A204.1 (cell line): ENCODE measurements at regions not wholly inside any gene's neighbourhood (a gene's known extent, or its start where the extent isn't known, plus 50 kb on each side); places are given as distances from the start of the nearest gene placed in this dataset.
"Not testable (repeated sequence)": the region's sequence is repeated elsewhere in the genome, so short reads cannot be mapped to it uniquely, and the experiment has no call there.

ENCODE experiments used
- FAIRE-seq: peaks from 2 replicates; lab custom pipeline; 2012; peaks lifted over from hg19 to GRCh38; lab: Jason Lieb, UNC

DNA sequence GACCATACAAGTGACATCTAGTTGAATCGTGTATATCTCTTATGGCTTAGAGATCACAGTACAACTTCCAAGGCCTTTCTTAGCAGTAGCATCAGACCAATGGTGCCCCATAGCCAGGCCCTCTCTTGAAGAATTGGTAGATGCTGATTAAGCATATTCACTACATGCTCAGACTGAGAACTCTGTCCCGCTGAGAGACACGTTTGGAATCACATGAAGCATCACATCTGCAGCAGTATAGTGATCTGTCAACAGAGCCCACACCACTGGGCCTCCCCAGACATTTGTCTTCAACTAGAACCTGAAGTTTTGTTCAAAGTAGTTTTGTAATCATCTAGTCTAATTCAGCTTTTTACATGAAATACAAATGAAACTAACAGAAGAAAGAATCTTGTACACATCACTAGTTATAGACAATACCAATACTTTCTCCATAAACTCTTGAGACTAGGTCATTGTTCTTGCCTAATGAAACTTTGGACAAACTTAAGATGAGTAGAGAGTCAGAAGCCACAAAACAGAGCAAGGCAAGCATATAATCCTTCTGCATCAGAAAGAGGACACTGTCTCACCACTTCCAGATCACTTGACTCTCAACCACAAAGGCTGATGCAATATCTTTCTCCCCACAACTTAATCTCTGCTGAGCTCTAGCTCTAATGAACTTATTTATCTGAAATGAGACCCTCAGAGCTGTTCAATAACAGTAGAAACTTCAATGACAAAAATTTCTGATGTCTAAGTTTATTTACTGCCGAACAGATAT is 182.7 kb downstream of the TBX18 start:
- FAIRE-seq, result no peak

DNA sequence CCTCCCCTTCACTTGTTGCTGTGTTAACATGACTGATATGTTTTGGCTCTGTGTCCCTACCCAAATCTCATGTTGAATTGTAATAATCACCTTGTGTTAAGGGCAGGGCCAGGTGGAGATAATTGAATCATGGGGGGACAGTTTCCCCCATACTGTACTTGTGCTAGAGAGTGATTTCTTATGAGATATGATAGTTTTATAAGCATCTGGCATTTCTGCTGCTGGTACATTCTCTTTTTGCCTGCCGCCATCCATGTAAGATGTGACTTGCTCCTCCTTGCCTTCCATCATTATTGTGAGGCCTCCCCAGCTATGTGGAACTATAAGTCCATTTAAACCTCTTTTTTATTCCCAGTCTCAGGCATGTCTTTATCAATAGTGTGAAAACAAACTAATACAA is 185.0 kb downstream of the TBX18 start:
- no peak for FAIRE-seq

DNA sequence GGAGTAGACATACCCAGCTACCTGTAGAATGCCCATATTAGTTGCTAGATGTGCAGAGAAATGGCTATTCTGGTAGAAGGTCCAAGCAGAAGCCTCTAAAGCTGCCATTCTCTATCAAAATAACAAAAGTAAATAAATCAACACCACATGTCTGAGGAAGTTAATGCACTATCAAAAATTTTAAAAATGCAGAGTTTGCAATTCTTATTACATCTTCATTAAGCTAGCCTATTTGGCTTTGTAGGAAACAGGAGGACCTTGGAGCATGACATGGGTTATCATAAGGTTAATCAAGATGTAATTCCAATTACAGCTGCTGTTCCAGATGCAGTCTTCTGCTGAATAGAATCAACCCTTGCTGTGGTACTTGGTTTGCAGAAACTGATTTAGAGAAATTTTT is 188.4 kb downstream of the TBX18 start:
- no peak for FAIRE-seq

DNA sequence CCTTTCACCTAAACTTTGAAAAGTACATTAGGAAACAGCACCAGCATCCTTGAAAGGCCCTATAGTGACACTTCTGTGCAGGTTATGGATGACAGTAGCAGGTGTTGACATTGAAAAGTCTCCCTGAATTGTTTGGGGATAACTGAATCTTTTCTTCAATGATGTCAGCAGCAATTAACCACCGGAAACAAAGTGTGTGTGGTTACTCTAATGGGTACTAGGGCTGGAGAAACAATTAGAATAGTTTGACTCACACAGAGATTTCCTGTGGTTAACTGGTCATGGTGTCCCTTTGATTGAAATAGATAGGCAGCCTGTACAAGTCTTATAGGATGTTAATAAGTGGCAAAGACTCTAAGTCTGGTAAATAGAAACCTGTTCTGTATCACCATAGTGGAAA is 189.1 kb downstream of the TBX18 start:
- no peak for FAIRE-seq

DNA sequence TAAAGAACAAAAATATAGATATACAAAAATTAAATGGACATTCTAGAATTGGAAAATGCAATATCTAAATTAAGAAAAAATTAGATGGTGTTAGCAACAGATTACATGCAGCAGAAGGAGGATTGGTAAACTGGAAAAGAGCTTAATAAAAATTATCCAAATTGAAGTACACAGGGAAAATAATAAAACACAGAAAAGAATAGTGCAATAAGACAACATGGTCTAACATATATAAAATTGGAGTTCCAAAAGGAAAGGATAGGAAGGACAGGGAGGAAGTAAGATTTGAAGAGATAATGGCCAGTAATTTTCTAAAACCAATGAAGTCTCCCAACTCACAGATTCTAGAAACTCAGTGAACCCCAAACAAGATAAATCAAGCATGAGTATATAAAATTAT is 194.5 kb downstream of the TBX18 start:
- no peak for FAIRE-seq

DNA sequence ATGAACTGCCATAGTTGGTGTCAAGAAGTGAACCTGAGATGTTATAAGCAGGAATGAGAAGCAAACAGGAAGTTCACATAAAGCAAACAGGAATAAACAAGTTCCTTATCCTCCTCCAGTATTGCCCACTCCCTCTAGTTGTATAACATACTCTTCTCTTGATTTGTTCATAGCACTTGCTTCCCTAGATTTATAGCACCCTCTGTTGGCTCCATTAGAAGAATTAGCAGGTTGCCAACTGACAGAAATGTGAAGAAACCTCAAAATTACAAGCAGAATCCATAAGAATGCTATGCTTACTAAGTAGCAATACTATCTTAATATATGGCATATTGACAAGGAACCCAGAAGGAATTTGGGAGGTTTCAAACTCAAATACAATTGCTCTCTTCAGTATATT is 195.4 kb downstream of the TBX18 start:
- no peak for FAIRE-seq

DNA sequence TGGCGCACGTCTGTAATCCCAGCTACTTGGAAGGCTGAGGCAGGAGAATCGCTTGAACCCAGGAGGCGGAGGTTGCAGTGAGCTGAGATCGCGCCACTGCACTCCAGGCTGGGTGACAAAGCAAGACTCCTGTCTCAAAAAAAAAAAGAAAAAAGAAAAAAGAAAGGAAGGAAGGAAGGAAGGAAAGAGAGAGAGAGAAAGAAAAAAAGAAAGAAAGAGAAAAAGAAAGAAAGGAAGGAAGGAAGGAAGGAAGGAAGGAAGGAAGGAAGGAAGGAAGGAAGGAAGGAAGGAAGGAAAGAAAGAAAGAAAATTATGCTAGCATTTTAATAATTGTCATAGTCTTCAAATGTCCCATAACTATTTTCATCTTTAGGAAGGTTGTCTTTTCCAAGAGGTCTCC is 198.7 kb downstream of the TBX18 start:
- FAIRE-seq, result not testable (repeated sequence)

DNA sequence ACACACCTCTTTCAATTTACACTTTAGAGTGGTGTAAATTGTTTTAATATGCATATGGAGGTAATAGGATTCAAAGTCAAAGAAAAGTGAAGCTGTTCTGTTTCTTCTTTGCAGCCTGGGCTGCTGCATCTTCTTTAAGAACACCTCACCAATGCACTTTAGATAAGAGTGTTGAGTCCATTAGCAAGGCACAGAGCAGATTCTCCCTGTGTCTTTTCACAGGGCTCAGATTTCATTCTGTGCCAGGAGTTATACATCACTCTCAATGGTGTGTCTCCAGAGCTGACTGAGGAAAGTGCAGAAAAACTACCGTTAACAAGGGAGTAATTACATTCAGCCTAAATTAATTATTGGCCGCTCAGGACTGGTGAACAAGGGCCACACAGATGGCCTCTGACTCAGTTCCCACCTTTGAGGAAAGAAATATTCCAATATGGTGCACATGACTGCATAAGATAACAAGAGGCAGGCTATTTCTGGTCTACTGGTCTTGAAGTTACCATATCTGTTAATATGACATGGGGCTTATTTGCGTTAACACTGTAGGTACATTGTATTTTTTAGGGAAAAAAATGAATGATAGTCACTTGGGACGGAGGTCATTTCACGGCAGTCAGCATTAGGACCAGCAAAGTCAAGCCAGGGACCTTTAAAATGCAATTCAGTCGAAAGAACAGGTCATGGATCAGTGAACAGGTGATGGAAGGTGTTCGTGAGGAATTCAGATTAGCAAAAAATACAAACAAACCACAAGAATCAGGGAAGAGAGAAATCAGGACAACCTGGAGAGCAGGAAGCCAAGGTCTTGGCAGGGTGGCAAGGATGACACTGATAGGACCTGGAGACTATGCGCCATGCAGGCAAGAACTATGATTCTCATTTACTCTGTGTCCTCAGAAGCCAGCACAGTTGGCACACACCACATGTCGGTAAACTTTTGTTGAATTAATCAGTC is 203.7 kb downstream of the TBX18 start:
- no peak for FAIRE-seq

DNA sequence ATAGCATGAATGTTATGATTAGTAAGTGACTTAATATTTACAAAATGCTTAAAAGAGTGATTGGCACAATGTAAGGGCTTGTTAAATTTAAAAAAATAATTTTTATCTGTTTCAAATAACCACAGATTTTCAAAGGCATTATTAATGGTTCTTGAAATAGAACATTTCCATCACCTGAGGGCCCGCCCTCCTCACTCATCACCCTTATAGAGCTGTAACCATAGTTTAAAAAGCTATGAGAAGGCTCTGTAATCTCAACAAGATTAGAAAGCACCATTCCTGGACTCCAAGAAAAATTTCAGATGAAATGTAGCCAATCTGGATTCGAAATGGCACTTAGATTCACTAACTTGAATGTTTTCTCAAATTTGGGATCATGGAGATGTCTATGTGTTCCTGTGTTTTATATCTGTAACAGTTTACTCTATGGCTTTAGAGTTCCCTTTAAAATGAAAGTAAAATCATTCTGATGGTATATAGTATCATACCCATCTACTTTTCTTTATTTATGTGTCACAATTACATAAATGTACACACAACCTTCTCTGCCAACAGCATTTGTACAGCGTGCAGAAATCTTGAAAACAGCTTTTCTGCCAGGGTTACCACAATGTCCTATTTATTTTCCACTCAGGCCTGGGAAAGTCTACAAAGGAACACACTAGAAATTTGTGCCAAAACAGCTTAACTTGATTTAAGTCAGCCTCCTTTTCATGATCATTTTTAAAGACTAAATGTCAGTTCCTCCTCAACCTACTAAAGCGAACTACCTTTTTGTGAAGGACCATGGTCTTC is 207.7 kb downstream of the TBX18 start:
- FAIRE-seq, result no peak

DNA sequence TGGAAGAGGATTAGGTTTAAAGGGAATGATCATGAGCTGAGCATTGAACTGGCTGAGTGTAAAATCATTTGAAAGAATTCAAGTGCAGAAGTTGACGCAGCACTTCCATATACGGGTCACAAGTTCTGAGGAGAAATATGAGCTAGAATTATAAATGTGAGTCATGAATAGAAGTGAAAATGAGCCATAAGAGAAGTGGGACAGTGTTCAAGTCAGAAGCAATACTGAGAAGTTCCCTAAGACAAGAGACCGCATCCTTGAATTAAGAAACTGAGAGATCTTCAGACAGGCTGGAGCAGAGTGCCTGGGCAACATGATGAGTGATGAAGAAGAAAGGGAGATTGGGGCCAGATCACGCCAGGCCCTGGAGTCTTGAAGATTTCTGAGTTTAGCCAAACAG is 209.7 kb downstream of the TBX18 start:
- no peak for FAIRE-seq

DNA sequence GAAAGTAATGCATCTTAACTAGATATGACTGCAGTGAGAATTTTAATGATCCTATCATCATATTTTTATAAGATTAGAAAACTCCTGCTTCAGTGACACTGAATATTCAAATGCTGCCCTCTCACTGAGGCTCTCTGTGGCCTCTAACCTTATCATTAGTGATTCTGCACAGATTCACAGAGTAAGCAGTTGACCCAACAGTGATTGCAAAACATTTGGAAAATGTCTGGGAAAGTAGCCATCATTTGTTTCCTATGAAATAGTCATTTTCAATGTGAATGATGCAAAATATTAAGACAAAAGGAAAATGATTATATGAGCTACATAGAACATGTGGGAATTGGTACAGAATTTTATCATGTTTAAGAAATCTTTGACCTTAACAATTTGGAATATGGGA is 210.3 kb downstream of the TBX18 start:
- no peak for FAIRE-seq

DNA sequence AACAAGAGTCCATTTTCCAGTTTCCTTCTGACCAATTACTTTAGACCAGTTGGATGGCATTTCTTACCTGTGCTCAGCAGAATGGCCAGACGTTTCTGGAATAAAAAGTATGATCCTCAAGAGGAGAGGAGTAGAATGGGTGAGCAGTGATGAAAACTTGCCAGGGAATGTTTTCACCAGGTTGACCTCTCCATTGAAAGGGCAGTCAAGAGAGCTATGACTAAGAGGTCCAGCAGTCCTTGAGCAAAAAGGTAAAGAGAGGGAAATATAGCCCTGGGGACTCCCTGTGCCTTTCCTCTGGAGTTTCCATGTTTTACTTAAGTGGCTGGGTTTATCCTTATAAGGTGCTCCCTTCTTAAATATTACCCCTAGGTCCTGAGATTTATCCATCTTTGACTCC is 210.9 kb downstream of the TBX18 start:
- FAIRE-seq, result no peak

DNA sequence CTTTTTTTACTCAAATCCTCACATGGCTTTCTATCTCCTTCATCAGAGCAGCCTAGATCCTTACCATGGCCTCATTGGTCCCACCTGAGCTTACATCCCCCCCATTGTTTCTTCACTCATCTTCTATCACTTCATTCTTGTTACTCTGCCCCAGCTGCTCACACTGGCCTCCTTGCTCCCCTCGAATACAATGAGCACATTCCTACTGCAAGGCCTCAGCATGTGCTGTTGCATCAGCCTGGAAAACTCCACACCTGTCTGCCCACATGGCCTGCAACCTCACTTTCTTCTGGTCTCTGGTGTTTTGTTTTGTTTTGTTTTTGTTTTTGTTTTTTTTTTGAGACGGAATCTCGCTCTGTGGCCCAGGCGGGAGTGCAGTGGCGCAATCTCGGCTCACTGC is 212.6 kb downstream of the TBX18 start:
- no peak for FAIRE-seq

DNA sequence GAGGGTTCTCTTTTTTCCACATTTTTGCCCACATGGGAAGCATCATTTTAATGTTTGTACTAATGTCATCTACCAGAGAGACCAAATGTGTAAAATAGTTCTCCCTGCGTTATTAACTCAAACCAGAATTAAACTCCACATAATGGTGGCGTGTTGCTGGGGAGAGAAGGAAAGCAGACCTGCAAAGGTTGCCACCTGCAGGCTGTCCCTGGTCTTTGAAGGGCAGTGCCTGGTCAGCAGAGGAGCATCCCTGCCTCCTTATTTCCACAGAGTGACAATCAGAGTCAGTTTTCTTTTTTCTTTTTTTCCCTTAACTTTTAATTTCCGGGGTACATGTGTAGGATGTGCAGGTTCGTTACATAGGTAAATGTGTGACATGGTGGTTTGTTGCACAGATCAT is 214.5 kb downstream of the TBX18 start:
- no peak for FAIRE-seq

DNA sequence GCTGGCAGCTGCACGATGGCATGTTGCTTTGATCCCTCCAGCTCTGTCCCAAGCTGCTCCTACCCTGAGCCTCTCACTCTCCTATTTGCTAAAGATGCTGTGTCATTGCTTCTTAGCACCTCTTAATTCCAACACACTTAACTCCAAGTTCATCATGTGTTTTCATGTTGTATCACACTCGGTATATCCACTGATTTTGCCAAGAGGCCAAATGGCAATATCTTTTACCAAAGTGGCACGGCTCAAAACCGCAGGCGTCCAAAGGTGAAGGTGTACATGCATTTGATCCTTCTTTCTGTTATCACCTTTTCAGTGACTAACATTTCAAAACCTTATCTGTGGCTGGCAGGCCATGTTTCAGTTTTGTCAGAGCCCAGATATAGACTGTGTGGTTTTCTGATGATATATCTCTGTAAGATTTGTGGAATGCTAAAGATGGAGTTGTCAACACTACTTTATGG is 217.0 kb downstream of the TBX18 start:
- FAIRE-seq, result no peak

DNA sequence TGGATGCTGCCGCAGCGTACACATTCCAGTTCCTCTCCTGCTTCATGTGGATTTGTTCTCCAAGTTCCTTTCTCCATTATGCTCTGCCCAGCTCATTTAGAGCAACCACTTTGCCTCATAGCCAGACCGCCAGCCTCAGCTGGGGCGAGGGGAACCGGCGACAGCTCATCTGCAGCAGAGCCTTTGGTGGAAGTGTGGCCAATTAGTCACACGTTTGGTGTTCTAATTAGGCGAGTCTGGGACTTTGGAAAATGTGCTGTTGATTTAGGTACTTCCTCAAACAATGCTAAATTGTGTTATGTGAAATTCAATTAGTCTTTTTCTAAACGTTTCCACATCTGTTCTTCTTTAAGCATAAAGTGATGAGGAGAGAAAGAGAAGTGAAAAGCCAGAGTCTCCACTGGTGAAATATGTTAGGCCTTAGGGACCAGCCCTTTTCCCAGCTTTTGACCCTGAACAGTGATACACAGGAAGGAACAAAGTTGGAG is 217.9 kb downstream of the TBX18 start:
- FAIRE-seq, result no peak

DNA sequence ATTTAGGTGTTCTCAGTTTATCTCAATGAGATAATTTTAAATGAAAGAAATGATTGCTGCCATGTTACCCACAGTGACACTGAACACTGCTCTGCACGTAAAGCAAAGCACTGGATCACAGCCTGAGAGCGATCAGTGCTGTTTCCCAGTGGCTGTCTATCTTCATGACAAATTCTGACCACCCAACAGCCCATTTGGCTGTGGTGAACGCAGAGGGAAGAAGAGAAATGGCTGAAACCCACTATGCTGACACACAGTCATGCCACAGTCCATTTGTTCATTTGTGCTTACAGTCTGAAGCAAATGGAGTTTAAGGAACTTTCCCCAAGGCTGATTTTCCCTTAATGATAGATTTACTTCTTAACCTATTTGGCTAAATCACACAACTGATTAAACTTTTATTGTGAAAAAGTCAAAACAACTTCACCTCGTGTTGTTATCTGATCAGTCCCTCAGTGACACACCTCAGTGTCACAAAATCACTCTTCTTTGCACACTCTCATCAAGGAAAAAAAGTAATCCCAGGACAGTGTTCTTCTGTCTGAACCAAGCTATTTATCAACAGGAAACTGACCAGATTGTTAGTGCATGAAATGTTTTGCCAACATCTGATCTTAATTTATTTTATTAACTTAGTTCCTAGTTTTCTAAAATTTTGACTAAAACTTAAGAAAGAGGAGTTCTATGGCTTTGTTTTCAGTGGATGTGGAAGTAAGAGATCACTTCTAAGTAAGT is 225.1 kb downstream of the TBX18 start:
- no peak for FAIRE-seq

DNA sequence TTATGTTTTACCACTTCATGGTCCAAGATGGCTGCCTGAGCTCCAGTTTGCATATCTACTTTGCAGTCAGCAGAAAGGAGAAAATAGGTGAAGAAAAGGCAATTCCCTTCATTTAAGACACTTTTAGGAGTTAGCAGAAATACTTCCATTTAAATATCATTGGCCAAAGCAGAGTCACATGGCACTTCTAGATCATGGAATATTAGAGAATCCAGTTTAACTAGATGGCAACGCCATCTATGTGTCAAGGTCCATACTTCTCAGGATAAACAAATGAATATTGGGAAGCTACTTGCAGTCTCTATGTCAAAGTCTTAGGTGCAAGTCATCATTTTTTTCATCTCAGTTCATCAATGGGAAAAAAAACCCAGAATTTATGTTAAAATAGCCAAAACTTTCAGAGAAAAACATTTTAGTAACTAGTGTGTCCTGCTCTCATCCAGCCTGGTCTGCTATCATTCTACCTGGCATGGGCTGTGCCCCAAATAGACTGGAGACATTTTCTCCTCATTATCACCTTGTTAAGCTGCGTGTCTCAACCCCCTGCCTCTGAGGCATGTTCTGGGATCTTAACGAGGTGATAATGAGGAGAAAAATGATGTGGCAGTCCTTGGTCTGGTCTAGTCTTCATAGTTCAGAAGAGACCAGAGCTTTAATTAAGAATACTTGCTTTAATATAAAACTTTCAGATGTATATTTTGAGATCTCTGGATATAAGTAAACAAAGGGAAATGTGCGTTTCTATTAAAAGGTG is 227.3 kb downstream of the TBX18 start:
- FAIRE-seq, result no peak

DNA sequence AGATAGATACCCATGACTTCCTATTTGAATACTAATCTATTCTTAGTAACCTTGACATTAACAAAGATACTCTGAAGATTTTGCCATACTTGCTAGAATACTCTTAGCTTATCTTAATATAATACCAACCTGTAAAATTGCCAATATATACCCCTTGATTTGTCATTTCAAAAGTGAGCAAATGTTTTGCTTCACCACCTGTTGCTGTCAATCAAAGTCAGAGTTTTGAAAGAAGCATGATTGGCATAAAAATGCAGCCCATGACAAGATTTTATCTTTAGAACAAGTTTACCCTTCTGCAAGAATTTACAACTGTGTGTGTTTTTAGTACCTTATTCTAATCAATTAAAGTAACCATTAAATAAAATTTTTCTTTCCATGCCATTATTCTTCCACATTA is 236.2 kb downstream of the TBX18 start:
- FAIRE-seq, result no peak

DNA sequence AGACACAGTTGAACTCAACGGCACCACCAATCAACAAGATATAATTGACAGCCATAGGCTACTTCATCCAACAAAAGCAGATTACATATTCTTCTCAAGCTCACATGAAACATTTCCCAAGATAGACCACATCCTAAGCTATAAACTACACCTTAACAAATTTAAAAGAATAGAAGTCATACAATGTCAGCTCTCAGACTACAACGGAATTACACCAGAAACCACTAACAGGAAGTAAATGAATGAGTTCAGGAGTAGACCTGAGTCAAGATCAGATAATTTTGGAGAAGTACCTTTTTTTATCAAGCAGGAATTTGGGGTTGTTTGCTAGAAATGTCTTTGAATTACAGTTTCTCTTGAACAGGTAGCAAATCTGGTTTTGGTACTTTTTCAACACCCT is 237.8 kb downstream of the TBX18 start:
- no peak for FAIRE-seq

DNA sequence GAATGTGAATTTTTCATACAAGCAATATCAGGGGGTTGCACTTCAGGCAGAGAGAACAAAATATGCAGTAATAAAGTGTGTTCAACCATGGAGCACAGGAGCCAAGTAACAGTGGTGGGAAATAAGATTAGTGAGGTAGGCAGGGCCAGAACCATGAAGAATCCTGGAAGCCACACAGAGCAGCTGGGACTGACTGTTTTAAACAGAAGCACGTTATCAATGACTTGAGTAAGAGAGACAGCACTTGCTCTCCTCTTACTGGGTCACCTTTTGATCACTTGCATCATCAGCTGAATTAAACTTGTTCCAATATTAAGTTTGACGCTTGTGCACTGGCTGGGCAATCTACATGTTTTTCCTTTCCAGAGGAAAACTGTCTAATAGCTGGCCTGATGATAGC is 238.5 kb downstream of the TBX18 start:
- no peak for FAIRE-seq
